Ureter (tissue), 1 donor: ENCODE measurements at regions not wholly inside any gene's neighbourhood (a gene's known extent, or its start where the extent isn't known, plus 50 kb on each side); places are given as distances from the start of the nearest gene placed in this dataset.

Experiments
- DNase-seq: peaks from one replicate; pipeline ENCODE4 v3.0.0-alpha.2; 2020; ENCODE audit warnings: low spot score
- donor health status: DM: yes; HTN: yes; CAD: no.

DNA sequence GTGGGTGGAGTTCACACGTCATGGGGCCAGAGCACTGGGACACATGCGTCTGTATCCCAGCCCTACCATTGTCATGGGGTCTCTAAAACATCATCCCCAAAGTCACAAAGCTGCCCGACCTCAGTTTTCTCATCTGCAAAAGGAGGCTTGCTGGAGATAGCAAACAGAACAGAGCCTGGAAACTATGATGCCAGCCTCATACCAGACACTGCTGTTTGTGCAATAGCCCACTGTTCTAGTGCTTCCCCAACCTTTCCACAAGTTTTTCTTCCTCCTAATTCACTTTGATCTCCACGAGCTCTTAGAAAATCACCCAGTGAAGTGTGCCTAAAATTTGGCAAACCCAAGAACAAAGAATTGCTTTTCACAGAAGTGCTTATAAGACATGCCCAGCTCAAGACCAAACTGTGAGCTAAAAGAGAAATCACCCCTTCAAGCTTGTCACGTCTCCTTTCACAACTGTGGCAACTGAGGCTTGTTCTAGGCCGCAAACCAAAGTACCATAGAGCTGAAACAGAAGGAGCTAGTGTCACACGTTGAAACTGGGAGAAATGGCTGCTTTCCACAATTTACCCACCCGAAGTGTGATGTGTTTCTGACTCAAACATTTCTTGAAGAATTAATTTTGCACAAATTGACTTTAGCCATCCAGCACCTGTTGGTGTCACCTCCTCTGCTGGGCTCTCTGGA, 162.7 kb upstream of the ID2 start:
- DNase-seq = no peak

DNA sequence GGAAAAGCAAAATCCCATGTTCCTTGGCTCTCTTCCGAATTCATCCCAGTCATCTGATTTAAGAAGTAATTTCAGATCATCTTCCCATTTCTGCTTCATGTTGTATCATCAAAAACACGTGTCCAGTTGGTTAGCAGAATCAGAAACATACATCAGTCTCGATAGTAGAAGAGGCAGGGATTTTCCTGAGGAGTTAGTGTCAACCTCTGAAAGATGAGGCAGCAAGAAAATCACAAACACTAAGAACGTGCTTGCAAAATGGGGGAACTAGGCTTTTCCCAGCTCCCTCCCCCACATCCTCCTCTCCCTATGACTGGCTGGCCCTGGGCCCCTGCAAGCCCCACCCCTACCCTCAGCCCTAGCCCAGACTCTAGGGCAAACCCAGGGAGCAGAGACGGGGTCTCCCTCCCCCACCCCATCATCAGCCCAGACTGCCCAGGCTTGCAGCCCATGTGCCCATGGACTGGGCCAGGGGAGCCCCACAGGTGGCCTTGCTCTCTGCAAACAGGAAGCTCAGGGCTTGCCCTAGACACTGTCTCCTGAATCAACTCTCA, 161.0 kb upstream of the ID2 start:
- DNase-seq = no peak

DNA sequence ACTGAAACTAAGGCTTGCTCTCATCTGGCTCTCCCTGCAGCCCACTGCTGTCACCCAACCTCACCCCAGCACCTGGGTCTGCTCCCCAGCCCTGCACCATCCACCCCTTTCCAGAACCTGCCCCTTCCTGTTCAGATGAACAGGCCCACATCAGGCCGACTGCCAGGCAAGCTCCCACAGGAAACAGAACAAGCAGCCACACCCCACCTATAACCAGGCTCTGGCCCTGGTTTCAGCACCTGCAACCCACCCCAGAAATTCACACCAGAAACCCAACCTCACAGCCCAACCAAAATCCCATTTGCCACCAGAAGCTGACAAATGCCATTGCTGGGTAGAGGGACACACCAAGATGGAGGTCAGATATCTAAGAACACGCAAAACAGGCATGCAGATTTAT, 159.2 kb upstream of the ID2 start:
- peak; percentile 76 for DNase-seq

DNA sequence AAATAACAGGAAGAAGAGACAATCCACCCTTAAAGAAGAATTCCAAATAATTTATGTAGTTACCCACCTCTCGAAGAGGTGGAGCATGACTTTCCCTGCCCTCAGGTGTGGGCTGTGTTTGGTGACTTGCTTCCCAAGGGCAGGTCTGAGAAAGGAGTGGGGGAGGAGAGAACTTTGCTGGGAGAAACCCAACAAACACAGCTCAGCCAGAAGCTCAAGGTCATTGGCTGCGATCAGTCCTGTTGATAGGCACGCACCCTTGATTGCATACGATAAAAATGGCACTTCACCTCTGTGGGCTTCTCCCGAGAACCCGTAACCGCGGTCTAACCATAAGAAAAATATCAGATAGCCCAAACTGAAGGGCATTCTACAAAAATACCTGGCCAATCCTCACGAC, 157.5 kb upstream of the ID2 start:
- DNase-seq = no peak

DNA sequence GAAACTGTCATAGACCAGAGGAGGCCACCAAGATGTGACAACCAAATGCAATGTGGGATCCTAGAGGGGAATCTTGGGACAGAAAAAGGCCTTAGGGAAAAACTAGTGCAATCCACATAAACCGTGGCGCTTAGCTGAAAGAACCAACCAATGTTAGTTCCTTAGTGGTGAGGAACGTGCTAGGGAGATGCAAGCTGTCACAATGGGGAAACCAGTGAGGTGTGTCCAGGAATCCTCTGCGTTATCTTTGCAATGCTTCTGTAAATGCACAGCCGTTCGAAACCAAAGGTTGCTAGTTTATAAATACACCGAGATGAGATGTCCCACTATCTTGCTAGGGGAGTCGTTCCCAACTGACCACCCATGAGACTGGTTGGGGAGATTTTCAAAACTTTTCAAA, 157.0 kb upstream of the ID2 start:
- no peak for DNase-seq

DNA sequence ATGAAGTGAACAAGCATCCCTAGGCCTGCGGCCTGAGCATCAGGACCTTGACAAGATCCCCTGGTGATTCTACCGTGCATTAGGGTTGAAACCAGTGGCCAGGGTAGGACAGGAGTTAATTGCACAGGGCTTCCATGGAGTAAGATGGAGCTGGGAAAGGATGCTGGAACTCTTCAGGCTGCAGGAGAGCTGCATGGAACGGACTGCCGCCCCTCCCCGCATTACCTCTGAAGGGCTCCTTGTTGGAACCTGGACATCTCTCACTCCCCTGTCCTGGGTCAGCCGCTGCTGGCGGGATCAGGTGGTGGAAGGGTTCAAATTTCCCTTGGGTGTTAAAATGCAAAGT, 156.6 kb upstream of the ID2 start:
- DNase-seq = no peak

DNA sequence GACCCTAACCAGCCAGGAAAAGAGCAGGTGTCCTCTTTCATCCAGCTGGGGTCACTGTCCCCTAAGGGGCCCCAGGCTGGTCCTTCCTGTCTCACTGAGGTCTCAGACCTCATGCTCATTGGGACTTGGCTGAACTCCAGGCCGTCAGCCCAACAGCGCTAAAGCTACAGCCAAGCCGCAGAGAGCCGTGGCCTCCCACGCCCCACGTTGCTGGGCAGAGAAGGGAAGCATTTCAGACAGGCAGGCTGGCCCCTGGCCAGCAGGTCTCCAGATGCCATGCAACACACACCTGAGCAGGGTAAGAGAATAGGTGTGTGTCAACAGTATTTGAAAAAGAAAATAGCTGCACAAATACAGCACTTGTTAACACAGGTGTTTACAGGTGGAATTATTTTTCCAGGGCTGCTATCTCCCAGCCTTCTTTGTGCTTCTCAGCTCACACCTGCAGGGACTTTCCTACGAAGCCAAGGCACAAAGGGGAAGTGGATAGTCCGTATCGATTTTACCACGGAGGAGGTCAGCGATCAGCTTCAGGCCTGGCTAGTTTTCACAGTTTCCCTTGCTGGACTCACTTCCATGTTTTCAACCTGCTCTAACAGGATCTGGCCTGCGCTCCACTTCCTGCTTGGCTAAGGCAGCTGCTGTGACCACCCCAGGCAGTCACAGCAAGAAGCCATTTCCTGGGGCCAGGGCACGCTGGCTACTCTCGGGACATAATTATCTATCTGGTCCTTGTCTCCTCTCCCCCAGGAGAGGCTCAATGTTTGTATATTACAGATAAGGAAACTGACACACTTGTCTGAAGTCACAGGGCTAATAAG, 156.1 kb upstream of the ID2 start:
- peak; percentile 83 for DNase-seq

DNA sequence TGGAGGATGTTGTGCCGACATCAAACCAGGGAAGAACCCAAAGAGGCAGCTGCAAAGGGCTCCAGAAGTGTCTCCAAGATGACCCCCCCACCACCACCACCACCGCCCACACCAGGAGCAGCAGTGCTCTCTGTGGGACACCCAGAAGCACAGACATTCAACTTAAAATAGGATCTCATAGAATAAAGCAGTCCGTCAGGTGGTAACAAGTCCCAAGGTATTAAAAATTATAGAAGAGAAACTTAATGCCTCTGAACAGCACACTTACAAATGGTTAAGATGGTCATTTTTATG, 155.5 kb upstream of the ID2 start:
- no peak for DNase-seq

DNA sequence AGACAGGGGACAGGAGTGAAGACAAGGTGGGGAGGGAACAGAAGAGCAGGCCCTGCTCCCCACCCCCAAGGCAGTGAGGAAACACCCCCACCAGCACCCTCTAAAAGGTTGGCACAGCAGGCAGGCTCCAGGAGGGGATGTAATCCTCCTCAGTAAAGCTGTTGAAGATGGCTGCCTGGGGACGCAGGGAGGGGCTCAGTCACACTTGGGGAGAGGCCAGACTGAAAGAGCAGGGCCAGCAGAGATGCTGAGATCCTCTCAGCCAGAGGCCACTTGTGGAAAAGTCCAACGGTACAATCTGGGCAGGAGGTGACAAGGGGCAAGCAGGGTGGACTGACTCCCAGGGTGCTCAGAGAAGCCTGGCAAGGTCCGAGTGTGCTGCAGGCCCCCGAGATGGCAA, 154.8 kb upstream of the ID2 start:
- DNase-seq = no peak

DNA sequence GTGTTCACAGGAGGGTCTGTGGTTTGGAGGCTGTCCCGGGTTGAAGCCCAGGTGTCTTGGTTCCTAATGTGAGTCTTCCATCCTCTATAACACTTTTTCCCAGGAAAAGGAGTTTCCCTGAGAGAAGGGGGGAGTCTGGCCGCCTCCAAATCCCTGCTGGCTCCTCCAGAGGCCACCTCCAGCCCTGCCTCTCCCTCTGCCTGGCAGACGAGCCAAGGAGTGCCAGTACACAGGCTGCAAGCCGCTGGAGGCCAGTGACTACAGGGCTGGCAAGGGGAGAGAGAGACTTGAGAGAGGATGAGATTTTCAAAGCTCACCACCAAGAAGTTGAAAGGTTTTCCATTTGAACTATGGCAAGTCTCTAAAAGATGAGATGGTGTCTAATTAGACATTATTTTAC, 154.2 kb upstream of the ID2 start:
- DNase-seq = no peak

DNA sequence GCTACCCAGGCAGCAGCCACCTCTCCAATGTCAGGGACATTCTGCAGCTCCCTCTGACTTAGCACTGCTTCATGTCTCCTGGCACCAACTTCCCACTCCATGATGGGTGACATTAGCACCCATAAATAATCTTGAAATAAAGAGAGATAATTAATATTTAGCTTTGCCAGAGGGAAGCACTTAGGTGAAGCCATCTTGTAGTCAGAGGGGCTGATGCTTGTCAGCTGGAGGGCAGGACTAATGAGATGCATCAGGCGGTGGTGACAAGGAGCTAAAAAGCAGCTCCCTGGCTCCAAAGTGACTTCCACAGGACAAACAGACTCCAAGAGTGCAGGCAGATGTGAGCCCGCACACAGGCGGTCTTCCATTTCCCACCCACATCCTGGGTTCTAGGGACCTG, 153.0 kb upstream of the ID2 start:
- no peak for DNase-seq

DNA sequence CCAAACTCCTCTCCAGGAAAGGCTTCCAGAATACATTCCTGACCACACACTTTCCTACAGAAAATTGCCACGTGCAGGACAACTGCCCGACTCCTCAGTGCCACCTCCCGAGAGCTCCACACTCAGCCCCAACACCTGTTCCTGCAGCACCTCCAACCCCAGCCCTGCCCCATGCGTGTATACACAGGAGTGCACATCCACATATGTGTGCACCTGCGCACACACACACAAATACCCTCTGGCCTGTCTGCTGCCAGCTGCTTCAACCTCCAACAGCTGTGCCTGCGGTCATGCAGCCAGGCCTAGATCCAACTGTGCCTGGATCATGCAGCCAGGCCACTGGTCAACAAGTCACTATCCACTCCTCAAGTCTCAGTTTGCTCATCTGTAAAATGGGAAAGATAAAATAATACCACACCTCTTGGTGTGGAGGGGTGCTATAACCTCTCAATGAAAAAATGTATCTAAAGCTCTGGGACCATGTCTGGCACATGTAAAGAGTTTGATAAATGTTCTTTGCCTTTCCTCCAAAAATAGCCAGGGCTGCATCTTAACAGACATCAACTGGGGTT, 152.1 kb upstream of the ID2 start:
- DNase-seq = no peak

DNA sequence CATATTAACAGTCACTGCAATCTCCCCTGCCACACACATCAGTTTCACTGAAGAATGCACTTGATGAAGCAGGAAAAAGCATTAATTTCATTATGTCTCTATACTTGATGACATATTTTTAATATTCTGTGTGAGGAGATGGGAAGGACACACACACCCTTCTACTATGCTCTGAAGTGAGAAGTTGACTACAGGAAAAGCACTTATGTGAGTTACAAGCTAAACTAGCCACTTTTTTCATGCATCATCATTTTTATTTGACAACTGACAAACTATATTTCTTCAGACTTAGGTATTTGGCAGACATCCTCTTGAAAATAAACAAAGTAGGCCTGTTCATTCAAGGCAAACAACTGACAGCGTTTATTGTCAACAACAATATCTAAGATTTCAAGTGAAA, 150.4 kb upstream of the ID2 start:
- DNase-seq = no peak

DNA sequence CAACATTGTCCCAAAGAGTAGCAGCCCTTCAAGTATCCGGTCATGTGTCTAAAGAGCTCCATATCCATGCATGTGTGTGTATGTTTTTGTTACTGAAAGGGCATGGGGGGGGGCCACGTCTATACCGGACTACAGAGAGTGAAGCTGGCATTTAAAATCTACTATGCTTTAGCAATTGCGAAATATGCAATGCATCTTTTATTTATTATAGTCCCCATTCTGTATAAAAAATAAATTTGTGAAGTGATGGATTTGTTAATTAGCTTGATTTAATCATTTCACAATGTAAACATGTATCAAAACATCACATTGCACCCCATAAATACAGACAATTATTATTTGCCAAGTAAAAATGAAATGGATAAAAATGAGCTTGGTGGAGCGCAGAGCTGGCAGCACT, 149.4 kb upstream of the ID2 start:
- no peak for DNase-seq

DNA sequence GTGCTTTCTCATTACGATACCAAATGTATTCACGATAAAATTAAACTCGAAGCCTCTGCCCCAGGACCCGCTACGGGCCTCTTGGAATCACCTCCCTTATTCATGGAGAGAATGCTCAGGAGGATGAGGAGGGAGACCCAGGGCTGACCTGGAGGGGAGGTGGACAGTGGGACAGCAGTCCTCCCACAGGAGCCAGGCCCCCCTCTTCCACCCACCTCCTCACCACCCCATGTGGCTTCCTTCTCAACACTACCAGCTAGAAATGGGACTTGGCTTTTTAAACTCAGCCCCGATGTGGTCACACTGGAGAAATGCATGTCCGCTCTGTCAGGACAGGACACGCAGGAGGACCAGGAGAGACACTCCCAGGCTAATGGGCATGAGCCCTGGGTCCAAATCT, 147.9 kb upstream of the ID2 start:
- DNase-seq = no peak

DNA sequence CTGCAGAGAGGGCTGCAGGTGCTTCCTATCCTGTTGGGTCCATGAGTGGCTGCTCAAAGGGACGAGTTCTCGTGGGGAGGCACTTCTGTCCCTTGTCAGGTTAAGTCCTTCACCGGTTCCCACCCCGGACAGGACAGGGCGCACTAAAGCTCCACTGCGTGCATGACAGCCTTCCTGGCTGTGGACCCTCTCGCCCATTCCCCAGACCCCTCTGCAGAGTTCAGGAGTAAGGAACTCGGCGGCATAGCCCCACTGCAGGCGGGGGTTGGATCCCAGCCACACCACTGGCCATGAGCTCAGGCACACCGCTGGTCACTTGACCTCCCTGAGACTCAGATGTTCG, 147.5 kb upstream of the ID2 start:
- no peak for DNase-seq

DNA sequence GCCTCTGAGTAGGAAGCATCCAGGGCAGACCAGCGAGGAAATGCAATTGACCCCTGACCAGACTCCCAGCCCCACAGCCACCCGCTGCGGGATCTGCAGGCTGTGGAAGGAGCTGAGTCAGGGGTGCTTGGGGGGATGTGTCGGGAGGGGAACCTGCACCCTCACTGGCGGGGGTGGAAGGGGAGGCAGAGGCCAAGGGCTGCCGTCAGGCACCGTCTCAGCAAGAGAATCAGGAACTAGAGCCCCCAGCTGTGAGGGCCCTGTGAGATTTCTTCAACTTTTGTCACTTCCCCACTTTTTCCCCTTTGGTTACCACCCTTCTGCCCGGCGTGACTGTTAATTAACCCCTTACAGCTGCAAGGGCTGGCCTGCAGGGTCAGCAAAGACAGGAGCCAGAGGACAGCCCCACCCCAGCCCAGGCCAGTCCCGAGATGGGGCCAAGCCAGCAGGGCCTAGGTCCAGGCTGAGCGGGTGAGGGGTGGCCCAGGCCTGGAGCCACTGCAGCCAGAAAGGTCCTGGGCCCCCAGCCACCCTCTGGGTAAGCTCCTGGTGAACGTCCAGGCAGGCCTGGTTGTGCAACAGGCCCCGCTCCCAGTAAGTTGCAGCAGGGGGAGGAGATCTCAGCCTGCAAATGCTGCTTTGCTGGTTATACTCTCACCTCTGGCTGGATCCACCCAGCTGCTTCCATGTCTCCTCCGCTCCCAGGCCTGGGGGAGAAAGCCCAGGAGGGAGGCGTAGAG, 147.0 kb upstream of the ID2 start:
- peak; percentile 85 for DNase-seq

DNA sequence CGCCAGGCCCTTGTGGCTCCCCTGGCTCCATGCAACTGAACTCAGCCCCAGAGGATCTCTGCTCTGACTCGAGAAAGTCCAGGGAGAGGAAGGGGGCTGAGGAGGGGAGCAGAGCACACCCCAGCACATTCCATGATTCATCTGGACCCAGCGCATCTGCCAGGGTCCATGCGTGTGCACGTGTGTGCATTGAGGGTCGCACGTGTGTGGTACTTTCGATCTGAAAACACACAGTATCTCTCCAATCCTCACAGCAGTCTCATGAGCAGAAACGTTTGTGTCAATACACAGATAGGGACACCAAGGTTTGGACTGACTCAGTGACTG, 146.4 kb upstream of the ID2 start:
- no peak for DNase-seq

DNA sequence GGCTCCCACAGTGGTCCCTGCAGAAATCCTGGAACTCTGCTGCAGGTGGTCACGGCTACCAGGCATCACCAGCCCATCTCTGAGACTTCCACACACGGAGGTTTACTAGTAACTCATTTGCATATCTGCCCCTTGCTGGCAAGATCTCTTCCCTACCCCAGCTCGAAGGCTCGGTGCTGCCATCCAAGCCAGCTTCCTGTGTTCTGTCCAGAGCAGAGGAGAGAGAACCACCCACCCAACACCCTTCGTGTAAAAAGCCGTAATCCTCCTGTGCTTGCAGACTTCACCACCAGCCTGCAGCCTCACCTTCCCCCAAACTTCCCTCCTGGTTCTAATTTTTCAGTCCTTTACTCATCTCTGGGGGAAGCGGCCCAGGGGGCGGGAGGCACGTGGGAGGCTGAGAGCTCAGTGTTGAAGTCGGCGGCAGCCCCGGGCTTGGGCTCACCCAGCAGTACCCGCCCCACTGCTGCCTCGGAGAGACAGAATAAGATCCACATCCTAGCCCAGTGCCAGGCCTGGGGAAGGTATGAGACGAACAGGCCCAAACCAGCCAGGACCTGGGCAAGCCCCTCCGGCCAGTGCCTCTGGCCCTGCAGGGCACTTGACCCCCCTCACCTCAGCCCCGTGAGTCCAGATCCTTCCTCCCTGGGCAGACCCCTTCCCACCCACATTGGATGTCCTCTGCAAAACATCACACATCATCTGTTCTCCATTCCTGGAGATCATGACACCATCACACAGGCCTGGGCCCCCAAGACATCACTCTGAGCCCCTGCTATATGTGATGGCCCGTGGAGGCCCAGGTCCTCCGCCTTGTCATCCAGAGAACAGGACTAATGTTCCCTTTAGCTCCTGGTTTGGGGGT, 145.8 kb upstream of the ID2 start:
- no peak for DNase-seq

DNA sequence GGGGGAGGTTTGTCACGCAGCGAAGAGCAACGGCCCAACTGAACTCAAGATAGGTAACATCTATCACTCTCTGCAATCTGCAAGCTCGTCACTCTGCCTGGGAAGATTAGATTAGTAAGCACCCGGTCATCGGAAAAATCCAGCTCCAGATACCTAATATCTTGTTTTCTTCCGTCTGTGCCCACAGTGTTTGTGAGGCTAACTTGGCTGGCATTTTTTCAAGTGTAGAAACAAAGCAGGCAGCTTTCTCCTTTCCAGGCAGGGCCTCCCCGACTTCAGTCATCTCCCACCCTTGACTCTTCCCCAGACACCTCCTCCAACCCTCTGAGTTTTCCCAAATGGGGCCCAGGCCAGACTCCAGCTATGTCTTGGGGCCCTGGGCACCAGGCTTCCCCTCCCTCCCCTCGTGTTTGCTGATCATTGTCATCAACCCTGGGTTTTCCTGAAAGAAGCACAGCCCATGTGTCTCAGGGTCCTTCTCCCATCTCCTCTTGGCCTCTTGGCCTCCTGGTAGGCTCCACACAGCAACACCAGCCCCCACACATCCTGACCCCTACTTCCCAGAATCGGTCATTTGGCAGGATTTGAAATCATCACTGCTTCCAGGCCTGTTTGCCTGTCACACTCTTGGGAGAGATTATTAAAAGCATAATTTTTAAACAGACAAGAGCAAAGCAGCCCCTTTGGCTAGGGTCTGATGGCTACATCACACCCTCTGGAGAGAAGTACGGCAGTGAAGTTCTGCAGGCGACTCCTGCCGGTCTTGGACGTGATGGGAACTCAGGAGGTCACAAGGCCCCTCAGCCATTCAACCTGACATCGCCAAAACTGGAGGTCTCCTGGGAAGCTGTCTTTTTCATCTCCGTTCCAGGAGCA, 144.9 kb upstream of the ID2 start:
- no peak for DNase-seq
